ENCODE measurements at regions not wholly inside any gene's neighbourhood (a gene's known extent, or its start where the extent isn't known, plus 50 kb on each side); places are given as distances from the start of the nearest gene placed in this dataset.
A peak's percentile ranks its signal among the peaks of the same experiment; 100 is the strongest.

DNA sequence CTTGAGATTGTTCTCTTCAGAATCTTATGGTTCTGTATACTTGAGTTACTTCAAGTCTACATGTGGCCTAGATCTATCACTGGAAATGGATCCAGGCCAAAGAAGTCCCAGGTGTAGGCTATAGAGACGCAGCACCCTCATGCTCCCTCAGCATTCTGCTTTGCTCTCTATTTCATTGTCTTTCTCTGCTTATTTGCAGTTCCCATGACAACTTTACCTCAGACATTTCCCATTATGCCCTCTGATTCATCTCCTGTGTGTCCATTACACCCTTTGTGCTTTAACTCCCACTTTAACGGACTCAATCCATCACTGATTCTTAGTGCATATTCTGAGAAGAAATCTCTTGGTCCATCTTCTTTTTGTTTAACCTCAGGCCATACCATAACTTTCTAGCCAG lies 236.9 kb upstream of the NRIP1 start:
- no peak for DNase-seq
- 89 to 92% methylated on average over 2 of the region's 2 CpGs for WGBS, 2 donors
- Histone ChIP-seq H3K27me3 (ENCODE audit: control insufficient read depth in 3 of 3, insufficient read depth in 3 of 3, low read length in 2 of 3) (no peaks in the 10 kb centered on the region), H3K9me3 (ENCODE audit: control insufficient read depth in 4 of 4, insufficient read depth in 3 of 4, low read length in 3 of 4) (peaks cover 0 to 3% (median 0%) of the 10 kb centered on the region in 4 donors), H3K4me1 (ENCODE audit: control insufficient read depth in 5 of 5, insufficient read depth in 5 of 5, low read length in 5 of 5) (no peaks in the 10 kb centered on the region), H3K9ac (ENCODE audit: insufficient read depth in 1 of 2, low read length in 2 of 2) (no peak overlapping the region), H3K27ac (ENCODE audit: low read depth in 1 of 2, low read length in 1 of 2) (no peak overlapping the region), H3K36me3 (ENCODE audit: control insufficient read depth in 4 of 4, insufficient read depth in 4 of 4, low read length in 4 of 4) (no peaks in the 10 kb centered on the region), H3K4me3 (no peak overlapping the region)
- TF ChIP-seq CTCF (IDR thresholded peaks at IDR 0.05; ENCODE audit: control extremely low read depth, extremely low read depth): no peak
- ATAC-seq (ENCODE audit: insufficient read depth, low FRiP score): no peak

GRCh38 chr21:15306271-15306670 lies 241.5 kb upstream of the NRIP1 start:
- H3K4me3 ChIP-seq: no peak overlapping the region
- H3K27me3 ChIP-seq (ENCODE audit: control insufficient read depth in 3 of 3, insufficient read depth in 3 of 3, low read length in 2 of 3): no peaks in the 10 kb centered on the region
- H3K9me3 ChIP-seq (ENCODE audit: control insufficient read depth in 4 of 4, insufficient read depth in 3 of 4, low read length in 3 of 4): no peaks in the 10 kb centered on the region
- no peak overlapping the region for H3K9ac ChIP-seq (ENCODE audit: insufficient read depth in 1 of 2, low read length in 2 of 2)
- DNase-seq (peak in 2 of 3 donors; percentile 31 to 69), ATAC-seq (ENCODE audit: insufficient read depth, low FRiP score) (no peak)
- no peaks in the 10 kb centered on the region for H3K4me1 ChIP-seq (ENCODE audit: control insufficient read depth in 5 of 5, insufficient read depth in 5 of 5, low read length in 5 of 5)
- no peak overlapping the region for H3K27ac ChIP-seq (ENCODE audit: low read depth in 1 of 2, low read length in 1 of 2)
- no peaks in the 10 kb centered on the region for H3K36me3 ChIP-seq (ENCODE audit: control insufficient read depth in 4 of 4, insufficient read depth in 4 of 4, low read length in 4 of 4)
- TF ChIP-seq CTCF (IDR thresholded peaks at IDR 0.05; ENCODE audit: control extremely low read depth, extremely low read depth): no peak
- WGBS, 2 donors: 86 to 91% methylated on average over 2 of the region's 2 CpGs

GRCh38 chr21:15308333-15308732 lies 243.5 kb upstream of the NRIP1 start:
- ATAC-seq (ENCODE audit: insufficient read depth, low FRiP score) (no peak), DNase-seq (no peak)
- no peak overlapping the region for H3K9ac ChIP-seq (ENCODE audit: insufficient read depth in 1 of 2, low read length in 2 of 2)
- TF ChIP-seq CTCF (IDR thresholded peaks at IDR 0.05; ENCODE audit: control extremely low read depth, extremely low read depth): no peak
- no peak overlapping the region for H3K27ac ChIP-seq (ENCODE audit: low read depth in 1 of 2, low read length in 1 of 2)
- H3K27me3 ChIP-seq (ENCODE audit: control insufficient read depth in 3 of 3, insufficient read depth in 3 of 3, low read length in 2 of 3): no peaks in the 10 kb centered on the region
- H3K4me1 ChIP-seq (ENCODE audit: control insufficient read depth in 5 of 5, insufficient read depth in 5 of 5, low read length in 5 of 5): no peaks in the 10 kb centered on the region
- no peak overlapping the region for H3K4me3 ChIP-seq
- no peaks in the 10 kb centered on the region for H3K9me3 ChIP-seq (ENCODE audit: control insufficient read depth in 4 of 4, insufficient read depth in 3 of 4, low read length in 3 of 4)
- 87 to 95% methylated on average over 3 of the region's 3 CpGs for WGBS, 2 donors
- no peaks in the 10 kb centered on the region for H3K36me3 ChIP-seq (ENCODE audit: control insufficient read depth in 4 of 4, insufficient read depth in 4 of 4, low read length in 4 of 4)

GRCh38 chr21:15309022-15309590 lies 244.3 kb upstream of the NRIP1 start:
- Histone ChIP-seq H3K9me3 (ENCODE audit: control insufficient read depth in 4 of 4, insufficient read depth in 3 of 4, low read length in 3 of 4) (no peaks in the 10 kb centered on the region), H3K4me1 (ENCODE audit: control insufficient read depth in 5 of 5, insufficient read depth in 5 of 5, low read length in 5 of 5) (no peaks in the 10 kb centered on the region), H3K27me3 (ENCODE audit: control insufficient read depth in 3 of 3, insufficient read depth in 3 of 3, low read length in 2 of 3) (no peaks in the 10 kb centered on the region), H3K36me3 (ENCODE audit: control insufficient read depth in 4 of 4, insufficient read depth in 4 of 4, low read length in 4 of 4) (no peaks in the 10 kb centered on the region), H3K27ac (ENCODE audit: low read depth in 1 of 2, low read length in 1 of 2) (no peak overlapping the region), H3K9ac (ENCODE audit: insufficient read depth in 1 of 2, low read length in 2 of 2) (no peak overlapping the region), H3K4me3 (no peak overlapping the region)
- WGBS, 2 donors: 39 to 46% methylated on average over 4 of the region's 4 CpGs
- ATAC-seq (ENCODE audit: insufficient read depth, low FRiP score) (no peak), DNase-seq (peak in 1 of 3 donors; percentile 3)
- TF ChIP-seq CTCF (IDR thresholded peaks at IDR 0.05; ENCODE audit: control extremely low read depth, extremely low read depth): no peak

All from lung (tissue), 11 donors.